Progenitor cell of endocrine pancreas (in vitro differentiated cells): ENCODE measurements at regions not wholly inside any gene's neighbourhood (a gene's known extent, or its start where the extent isn't known, plus 50 kb on each side); places are given as distances from the start of the nearest gene placed in this dataset.

Source experiments
- DNase-seq: peaks from one replicate; pipeline ENCODE4 v3.0.0; 2021; ENCODE audit warnings: low spot score; ENCODE audit not compliant: unreplicated experiment
- H3K27ac Mint-ChIP-seq: 2 replicates; pipeline ENCODE4 v1.8.0; 2021; ENCODE audit warnings: mild to moderate bottlenecking, moderate library complexity, mixed read lengths
- H3K27me3 Mint-ChIP-seq: 2 replicates; pipeline ENCODE4 v1.8.0; 2021; ENCODE audit warnings: mixed read lengths
- H3K36me3 Mint-ChIP-seq: 2 replicates; pipeline ENCODE4 v1.8.0; 2022; ENCODE audit warnings: mixed read lengths; ENCODE audit not compliant: insufficient read depth
- H3K4me1 Mint-ChIP-seq: 2 replicates; pipeline ENCODE4 v1.8.0; 2021; ENCODE audit warnings: low read depth, mixed read lengths
- H3K4me3 Mint-ChIP-seq: 2 replicates; pipeline ENCODE4 v1.8.0; 2021; ENCODE audit warnings: low read depth, mild to moderate bottlenecking, moderate library complexity, mixed read lengths
- H3K9me3 Mint-ChIP-seq: 2 replicates; pipeline ENCODE4 v1.8.0; 2021; ENCODE audit warnings: low read depth, mixed read lengths
- CTCF ChIP-seq: fragments of 200-600 bp; sonication (generic); IDR thresholded peaks from one replicate; pipeline ENCODE4 v1.5.0; 2021; ENCODE audit warnings: antibody characterized with exemption, mild to moderate bottlenecking; ENCODE audit not compliant: unreplicated experiment

DNA sequence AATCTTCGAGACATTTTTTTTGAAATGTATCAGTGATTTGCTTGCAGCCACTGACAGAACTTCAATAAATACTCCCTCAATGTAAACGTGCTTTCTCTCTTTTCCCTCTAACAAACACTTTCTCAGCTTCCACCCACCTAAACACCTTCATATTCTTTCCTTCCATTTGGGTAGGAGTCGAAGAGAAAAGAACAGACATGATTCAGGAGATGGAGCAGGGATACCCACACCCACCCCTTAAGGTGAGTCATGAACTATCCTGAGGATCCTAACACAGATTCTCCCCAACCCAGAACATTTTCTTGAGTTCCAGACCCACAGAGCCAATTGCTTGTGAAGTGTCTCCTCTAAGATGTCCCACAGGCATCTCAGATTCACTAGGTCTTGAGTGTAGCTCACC, 488.8 kb downstream of the CDK5RAP2 start:
- peaks cover 3% of the 10 kb centered on the region for H3K4me1 Mint-ChIP-seq
- peaks cover 5% of the 10 kb centered on the region for H3K9me3 Mint-ChIP-seq
- H3K27me3 Mint-ChIP-seq = peaks cover 8% of the 10 kb centered on the region
- H3K36me3 Mint-ChIP-seq = peaks cover under 1% of the 10 kb centered on the region
- H3K4me3 Mint-ChIP-seq = no peak overlapping the region
- no peak overlapping the region for H3K27ac Mint-ChIP-seq
- no peak for TF ChIP-seq CTCF
- no peak for DNase-seq

GRCh38 chr9:120080849-120081248, 499.1 kb downstream of the CDK5RAP2 start:
- Mint-ChIP-seq H3K4me3 (no peak overlapping the region), H3K9me3 (peaks cover 15% of the 10 kb centered on the region), H3K27me3 (peaks cover 14% of the 10 kb centered on the region), H3K4me1 (peaks cover 24% of the 10 kb centered on the region), H3K27ac (peak overlapping the region; percentile 47), H3K36me3 (peaks cover 4% of the 10 kb centered on the region)
- no peak for DNase-seq
- TF ChIP-seq CTCF = no peak

DNA sequence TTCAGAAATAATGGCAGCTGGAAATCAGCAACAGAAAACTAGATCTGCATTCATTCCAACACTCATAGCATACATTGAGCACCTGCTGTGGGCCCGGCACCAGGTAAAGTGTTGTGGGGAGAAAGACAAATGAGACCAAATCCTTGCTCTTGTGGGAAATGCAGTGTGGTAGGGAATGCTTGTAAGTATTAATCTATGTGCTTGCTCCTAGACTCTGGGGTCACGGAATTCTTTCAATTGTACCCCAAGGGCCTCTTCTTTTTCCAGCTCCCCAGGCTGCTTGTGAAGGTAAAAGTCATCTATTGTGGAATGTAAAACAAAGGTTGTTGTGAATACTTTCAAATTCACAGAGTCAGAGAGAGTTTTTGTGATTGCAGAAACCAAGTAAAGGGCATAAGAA, 501.9 kb downstream of the CDK5RAP2 start:
- no peak overlapping the region for H3K4me3 Mint-ChIP-seq
- no peaks in the 10 kb centered on the region for H3K9me3 Mint-ChIP-seq
- H3K36me3 Mint-ChIP-seq = no peaks in the 10 kb centered on the region
- TF ChIP-seq CTCF = no peak
- no peak overlapping the region for H3K27ac Mint-ChIP-seq
- peaks cover 21% of the 10 kb centered on the region for H3K4me1 Mint-ChIP-seq
- peaks cover 14% of the 10 kb centered on the region for H3K27me3 Mint-ChIP-seq
- no peak for DNase-seq

DNA sequence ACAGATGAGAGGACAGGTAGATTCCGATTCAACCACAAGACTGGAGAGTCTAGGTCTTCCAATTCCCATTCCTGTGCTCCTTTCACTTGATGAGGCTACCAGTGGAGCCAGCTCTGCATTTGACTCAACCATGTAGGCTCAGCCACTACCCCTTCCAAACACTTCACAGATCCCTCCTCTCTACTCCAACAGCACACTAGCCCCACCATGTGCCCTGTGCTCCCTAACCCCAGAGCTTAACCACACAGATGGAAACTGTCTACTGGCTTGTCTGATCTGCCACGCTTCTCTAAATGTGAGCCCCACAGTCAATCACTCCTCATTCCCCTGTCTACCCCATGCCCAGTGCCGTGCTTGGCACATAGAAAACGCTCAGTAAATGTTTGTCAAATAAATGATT, 508.2 kb downstream of the CDK5RAP2 start:
- peaks cover 3% of the 10 kb centered on the region for H3K4me1 Mint-ChIP-seq
- H3K9me3 Mint-ChIP-seq = no peaks in the 10 kb centered on the region
- TF ChIP-seq CTCF = no peak
- H3K27me3 Mint-ChIP-seq = no peaks in the 10 kb centered on the region
- H3K4me3 Mint-ChIP-seq = no peak overlapping the region
- peak overlapping the region; percentile 8 for H3K27ac Mint-ChIP-seq
- H3K36me3 Mint-ChIP-seq = no peaks in the 10 kb centered on the region
- DNase-seq = no peak

- no peak overlapping the region for H3K4me3 Mint-ChIP-seq
- DNase-seq = no peak
- H3K36me3 Mint-ChIP-seq = no peaks in the 10 kb centered on the region
- H3K9me3 Mint-ChIP-seq = peaks cover 4% of the 10 kb centered on the region
- no peaks in the 10 kb centered on the region for H3K27me3 Mint-ChIP-seq
- H3K4me1 Mint-ChIP-seq = no peaks in the 10 kb centered on the region
- TF ChIP-seq CTCF = no peak
- H3K27ac Mint-ChIP-seq = no peak overlapping the region
Observed at GRCh38 chr9:120066315-120066714, 513.7 kb downstream of the CDK5RAP2 start.
